Tibial nerve (tissue), 4 donors: ENCODE measurements at regions not wholly inside any gene's neighbourhood (a gene's known extent, or its start where the extent isn't known, plus 50 kb on each side); places are given as distances from the start of the nearest gene placed in this dataset.

Experiments
- DNase-seq, 2 donors: peaks; one replicate each; pipeline ENCODE4 v3.0.0-alpha.2; 2019; ENCODE audit warnings: low spot score in 2 of 2
- H3K27ac ChIP-seq, 4 donors: fragments of 200-600 bp; sonication (generic) in 3 of 4; one replicate each; pipeline ENCODE4 v1.5.1; 2017 to 2019; ENCODE audit warnings: mild to moderate bottlenecking in 1 of 4
- H3K27me3 ChIP-seq, 2 donors: fragments of 200-600 bp; sonication (generic) in 1 of 2; one replicate each; pipeline versions ENCODE4 v1.5.1 to v1.6.0; 2017 to 2019
- H3K36me3 ChIP-seq, 3 donors: fragments of 200-600 bp; sonication (generic); one replicate each; pipeline ENCODE4 v1.5.1; 2018 to 2019
- H3K4me1 ChIP-seq, 4 donors: fragments of 200-600 bp; sonication (generic) in 3 of 4; one replicate each; pipeline ENCODE4 v1.5.1; 2017 to 2019
- H3K4me3 ChIP-seq, 4 donors: fragments of 200-600 bp; sonication (generic) in 3 of 4; one replicate each; pipeline ENCODE4 v1.5.1; 2017 to 2019; ENCODE audit warnings: mild to moderate bottlenecking in 1 of 4, moderate library complexity in 1 of 4
- H3K9me3 ChIP-seq, 4 donors: fragments of 200-600 bp; sonication (generic) in 3 of 4; one replicate each; pipeline ENCODE4 v1.5.1; 2017 to 2019
- EP300 ChIP-seq, 2 donors: sonication (generic); formaldehyde crosslinking; IDR thresholded peaks; one replicate each; pipeline ENCODE4 v1.6.1; 2017; ENCODE audit warnings: antibody characterized with exemption in 2 of 2, mild to moderate bottlenecking in 1 of 2
- POLR2A ChIP-seq, 2 donors: fragments of 450-650 bp; IDR thresholded peaks; one replicate each; pipeline ENCODE4 v1.6.1; 2017; ENCODE audit warnings: antibody characterized with exemption in 2 of 2, mild to moderate bottlenecking in 2 of 2, moderate library complexity in 2 of 2
- WGBS, 2 donors: methylation state at CpG; one replicate each; pipeline ENCODE4 v1.1.5; 2018; 5-methylcytosine and 5-hydroxymethylcytosine counted together
- TF ChIP-seq, protein P1 (sequence below), 5 experiments: fragments of 200-600 bp in 3 of 5; fragments of 450-650 bp in 2 of 5; sonication (generic) in 3 of 5; IDR thresholded peaks; one replicate each; pipeline ENCODE4 v1.5.1; 2016 to 2019; ENCODE audit warnings: antibody characterized with exemption in 5 of 5, mild to moderate bottlenecking in 3 of 5, moderate library complexity in 2 of 5

GRCh38 chr9:118170032-118170955 is 466.1 kb downstream of the TLR4 start:
- no peaks in the 10 kb centered on the region for H3K36me3 ChIP-seq
- DNase-seq = peak in 1 of 2 donors; percentile 5
- 24 to 31% methylated on average over 6 of the region's 6 CpGs for WGBS, 2 donors

GRCh38 chr9:118177241-118177640 is 473.0 kb downstream of the TLR4 start:
- no peaks in the 10 kb centered on the region for H3K4me1 ChIP-seq
- no peaks in the 10 kb centered on the region for H3K9me3 ChIP-seq
- H3K27me3 ChIP-seq = no peaks in the 10 kb centered on the region
- DNase-seq = no peak
- H3K27ac ChIP-seq = no peak overlapping the region
- H3K36me3 ChIP-seq = no peaks in the 10 kb centered on the region
- TF ChIP-seq, protein P1, sequence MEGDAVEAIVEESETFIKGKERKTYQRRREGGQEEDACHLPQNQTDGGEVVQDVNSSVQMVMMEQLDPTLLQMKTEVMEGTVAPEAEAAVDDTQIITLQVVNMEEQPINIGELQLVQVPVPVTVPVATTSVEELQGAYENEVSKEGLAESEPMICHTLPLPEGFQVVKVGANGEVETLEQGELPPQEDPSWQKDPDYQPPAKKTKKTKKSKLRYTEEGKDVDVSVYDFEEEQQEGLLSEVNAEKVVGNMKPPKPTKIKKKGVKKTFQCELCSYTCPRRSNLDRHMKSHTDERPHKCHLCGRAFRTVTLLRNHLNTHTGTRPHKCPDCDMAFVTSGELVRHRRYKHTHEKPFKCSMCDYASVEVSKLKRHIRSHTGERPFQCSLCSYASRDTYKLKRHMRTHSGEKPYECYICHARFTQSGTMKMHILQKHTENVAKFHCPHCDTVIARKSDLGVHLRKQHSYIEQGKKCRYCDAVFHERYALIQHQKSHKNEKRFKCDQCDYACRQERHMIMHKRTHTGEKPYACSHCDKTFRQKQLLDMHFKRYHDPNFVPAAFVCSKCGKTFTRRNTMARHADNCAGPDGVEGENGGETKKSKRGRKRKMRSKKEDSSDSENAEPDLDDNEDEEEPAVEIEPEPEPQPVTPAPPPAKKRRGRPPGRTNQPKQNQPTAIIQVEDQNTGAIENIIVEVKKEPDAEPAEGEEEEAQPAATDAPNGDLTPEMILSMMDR (IDR thresholded peaks at IDR 0.05) = no peak
- TF ChIP-seq POLR2A (IDR thresholded peaks at IDR 0.05) (no peak), EP300 (IDR thresholded peaks at IDR 0.05) (no peak)
- H3K4me3 ChIP-seq = no peak overlapping the region

More at GRCh38 chr9:118170032-118170955, 466.1 kb downstream of the TLR4 start:
- Histone ChIP-seq H3K27me3 (no peaks in the 10 kb centered on the region), H3K9me3 (no peaks in the 10 kb centered on the region), H3K4me3 (no peak overlapping the region), H3K27ac (no peak overlapping the region), H3K4me1 (no peaks in the 10 kb centered on the region)
- TF ChIP-seq EP300 (IDR thresholded peaks at IDR 0.05) (no peak), POLR2A (IDR thresholded peaks at IDR 0.05) (no peak)
- TF ChIP-seq, protein P1 (IDR thresholded peaks at IDR 0.05) = peak; percentile 15 to 29 (median 16)

DNA sequence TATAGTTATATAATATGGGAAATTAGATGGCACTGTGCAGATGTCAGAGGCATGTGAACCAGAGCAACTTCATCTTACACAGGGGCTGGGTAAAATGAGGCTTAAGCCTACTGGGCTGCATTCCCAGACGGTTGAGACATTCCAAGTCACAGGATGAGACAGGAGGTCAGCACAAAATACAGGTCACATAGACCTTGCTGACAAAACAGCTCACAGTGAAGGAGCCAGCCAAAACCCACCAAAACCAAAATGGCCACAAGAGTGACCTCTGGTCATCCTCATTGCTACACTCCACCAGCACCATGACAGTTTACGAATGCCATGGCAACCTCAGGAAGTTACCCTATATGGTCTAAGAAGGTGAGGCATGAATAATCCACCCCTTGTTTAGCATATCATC is 479.4 kb downstream of the TLR4 start:
- no peak for DNase-seq
- no peak for TF ChIP-seq EP300 (IDR thresholded peaks at IDR 0.05)
- TF ChIP-seq, protein P1 (IDR thresholded peaks at IDR 0.05) = no peak
- no peak for TF ChIP-seq POLR2A (IDR thresholded peaks at IDR 0.05)
- no peak overlapping the region for H3K27ac ChIP-seq
- WGBS, 2 donors = 81 to 85% methylated on average over 2 of the region's 2 CpGs
- no peaks in the 10 kb centered on the region for H3K36me3 ChIP-seq
- H3K4me3 ChIP-seq = no peak overlapping the region
- H3K9me3 ChIP-seq = no peaks in the 10 kb centered on the region
- no peaks in the 10 kb centered on the region for H3K27me3 ChIP-seq
- H3K4me1 ChIP-seq = no peaks in the 10 kb centered on the region

DNA sequence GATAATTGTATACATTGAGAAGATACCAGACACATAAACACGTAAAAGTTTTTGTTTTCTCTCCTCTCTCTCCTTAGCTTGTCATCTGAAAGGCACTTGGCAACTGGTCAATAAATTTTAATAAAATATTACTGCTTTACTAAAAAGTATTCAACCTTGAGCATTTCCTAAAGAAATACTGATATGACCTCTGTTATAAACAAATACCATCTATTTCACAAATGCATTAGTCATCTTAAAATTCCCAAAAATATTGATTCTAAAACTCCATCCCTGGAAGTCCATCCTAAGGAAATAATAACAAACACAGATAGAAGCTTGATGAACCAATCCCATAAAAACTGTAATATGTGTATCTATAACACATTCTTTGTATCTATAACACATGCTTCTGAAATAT is 483.2 kb downstream of the TLR4 start:
- no peaks in the 10 kb centered on the region for H3K36me3 ChIP-seq
- H3K9me3 ChIP-seq = peaks cover 0 to 12% (median 0%) of the 10 kb centered on the region in 4 donors
- no peak overlapping the region for H3K4me3 ChIP-seq
- WGBS, 2 donors = 67 to 79% methylated on average over 1 of the region's 1 CpG
- no peak overlapping the region for H3K27ac ChIP-seq
- DNase-seq = no peak
- no peaks in the 10 kb centered on the region for H3K4me1 ChIP-seq
- TF ChIP-seq, protein P1 (IDR thresholded peaks at IDR 0.05) = no peak
- no peak for TF ChIP-seq POLR2A (IDR thresholded peaks at IDR 0.05)
- no peak for TF ChIP-seq EP300 (IDR thresholded peaks at IDR 0.05)
- no peaks in the 10 kb centered on the region for H3K27me3 ChIP-seq

- no peak for DNase-seq
- H3K27me3 ChIP-seq = no peaks in the 10 kb centered on the region
- H3K4me3 ChIP-seq = no peak overlapping the region
- peaks cover 0 to 20% (median 0%) of the 10 kb centered on the region in 4 donors for H3K9me3 ChIP-seq
- H3K27ac ChIP-seq = no peak overlapping the region
- H3K4me1 ChIP-seq = no peaks in the 10 kb centered on the region
- TF ChIP-seq POLR2A (IDR thresholded peaks at IDR 0.05) (no peak), EP300 (IDR thresholded peaks at IDR 0.05) (no peak)
- TF ChIP-seq, protein P1 (IDR thresholded peaks at IDR 0.05) = no peak
- no peaks in the 10 kb centered on the region for H3K36me3 ChIP-seq
- 90 to 91% methylated on average over 3 of the region's 3 CpGs for WGBS, 2 donors
Measured at GRCh38 chr9:118189615-118190014, 485.4 kb downstream of the TLR4 start.
